ENCODE measurements at regions not wholly inside any gene's neighbourhood (a gene's known extent, or its start where the extent isn't known, plus 50 kb on each side); places are given as distances from the start of the nearest gene placed in this dataset.
A peak's percentile ranks its signal among the peaks of the same experiment; 100 is the strongest.
"Not testable (repeated sequence)": the region's sequence is repeated elsewhere in the genome, so short reads cannot be mapped to it uniquely, and the experiment has no call there.

DNA sequence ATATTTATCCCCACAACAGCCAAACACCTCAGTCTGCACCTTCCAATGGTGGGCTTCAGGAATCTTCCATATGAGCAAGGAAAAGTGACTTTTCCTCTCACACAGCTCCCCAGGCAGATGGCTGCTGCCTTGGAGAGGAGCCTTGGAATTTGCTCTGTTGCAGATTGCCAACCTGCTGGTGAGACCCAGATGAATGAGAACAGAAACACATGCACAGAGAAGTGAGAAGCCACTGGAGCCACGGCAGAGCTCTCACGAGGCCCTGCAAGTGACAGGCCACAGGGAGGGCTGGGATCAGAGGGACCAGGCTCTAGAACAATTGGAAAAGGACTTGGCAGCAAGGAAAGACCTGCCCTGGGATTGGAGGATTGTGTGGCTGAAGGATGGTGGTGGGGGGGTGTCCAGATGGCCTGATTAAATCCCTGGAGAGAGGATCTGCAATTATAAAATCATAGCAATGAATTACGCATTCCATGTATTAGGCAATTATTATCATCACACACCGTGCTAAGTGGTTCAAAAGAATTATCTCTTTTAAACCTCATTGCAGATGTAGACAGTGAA lies 84.9 kb upstream of the PWP1 start:
- no peak for ATAC-seq

DNA sequence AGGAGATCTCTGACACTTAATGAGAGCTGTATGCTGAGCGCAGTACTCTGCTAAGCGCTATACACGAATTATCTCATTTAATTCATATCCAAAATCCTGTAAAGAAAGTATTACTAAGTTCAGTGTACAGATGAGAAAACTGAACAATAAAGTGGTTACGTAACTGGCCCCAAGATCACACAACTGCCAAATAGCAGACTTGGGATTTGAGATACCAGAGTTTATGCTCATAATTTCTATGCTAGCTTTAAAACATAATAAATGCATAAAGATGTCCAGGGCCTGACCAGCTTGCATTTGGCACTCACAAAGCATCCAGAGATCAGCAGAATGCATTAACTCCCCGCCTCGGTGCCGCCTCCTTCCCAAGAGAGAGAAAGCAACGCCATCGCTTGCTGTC lies 83.2 kb upstream of the PWP1 start:
- no peak for ATAC-seq

DNA sequence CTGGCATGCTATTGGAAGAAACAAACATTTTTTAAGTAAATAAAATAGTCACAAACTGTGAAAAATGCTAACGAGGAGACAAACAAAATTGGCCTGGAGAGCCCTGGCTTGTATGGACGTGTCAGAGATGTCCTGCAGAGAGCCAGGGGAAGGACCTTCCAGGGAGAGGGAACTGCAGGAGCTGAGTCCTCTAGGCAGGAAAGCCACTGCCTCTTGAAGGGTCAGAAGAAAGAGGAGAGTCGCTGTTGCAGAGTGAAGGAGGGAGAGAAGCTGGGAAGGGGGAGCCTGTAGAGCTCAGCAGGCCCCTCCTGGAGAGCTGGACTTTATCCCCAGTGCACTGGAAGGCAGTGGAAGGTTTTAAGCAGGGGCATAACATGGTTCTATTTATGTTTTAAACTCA lies 80.3 kb upstream of the PWP1 start:
- no peak for ATAC-seq

DNA sequence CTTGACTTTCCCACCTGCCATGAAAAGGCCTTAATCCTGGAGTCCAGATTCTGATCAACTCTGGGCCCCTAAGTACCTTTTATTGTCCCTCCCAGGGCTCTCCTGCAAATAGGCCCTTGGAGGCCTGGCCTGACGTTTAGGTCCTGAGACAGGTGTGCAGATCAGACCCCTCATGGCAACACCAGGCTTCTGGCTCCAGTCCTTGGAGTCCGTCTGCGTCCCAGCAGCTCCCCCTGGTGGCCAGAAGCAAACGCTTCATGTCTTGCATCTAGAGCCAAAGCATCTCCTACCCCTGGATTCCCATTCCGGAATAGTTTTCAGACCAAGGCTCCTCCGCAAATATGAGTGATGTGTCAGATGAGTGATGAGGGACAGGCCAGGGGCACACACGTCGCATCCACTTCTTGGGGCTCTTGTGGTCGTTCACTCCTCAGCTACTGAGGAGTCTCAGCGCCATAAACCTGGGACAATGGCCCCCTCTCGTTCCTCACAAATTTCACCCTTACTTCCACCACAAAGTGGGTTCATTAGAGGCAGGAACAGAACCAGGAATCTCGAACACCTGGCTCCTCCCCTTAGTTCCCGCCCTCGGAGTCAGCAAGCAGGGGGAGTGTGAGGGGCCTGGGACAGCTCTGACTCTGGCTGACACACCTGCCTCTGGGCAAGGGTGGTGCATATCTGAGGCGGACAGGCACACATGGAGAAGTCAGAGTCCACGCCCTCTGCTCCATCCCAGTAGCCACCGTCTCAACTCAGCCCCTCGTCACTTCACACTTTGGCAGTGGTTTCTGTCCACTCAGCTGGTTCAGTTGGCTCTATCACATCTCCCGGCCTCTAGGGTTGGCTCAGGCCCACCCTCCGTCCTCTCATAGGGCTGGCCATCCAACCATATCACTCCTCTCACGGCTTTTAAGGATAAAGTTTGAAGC lies 77.9 kb upstream of the PWP1 start:
- ATAC-seq = peak; percentile 77

DNA sequence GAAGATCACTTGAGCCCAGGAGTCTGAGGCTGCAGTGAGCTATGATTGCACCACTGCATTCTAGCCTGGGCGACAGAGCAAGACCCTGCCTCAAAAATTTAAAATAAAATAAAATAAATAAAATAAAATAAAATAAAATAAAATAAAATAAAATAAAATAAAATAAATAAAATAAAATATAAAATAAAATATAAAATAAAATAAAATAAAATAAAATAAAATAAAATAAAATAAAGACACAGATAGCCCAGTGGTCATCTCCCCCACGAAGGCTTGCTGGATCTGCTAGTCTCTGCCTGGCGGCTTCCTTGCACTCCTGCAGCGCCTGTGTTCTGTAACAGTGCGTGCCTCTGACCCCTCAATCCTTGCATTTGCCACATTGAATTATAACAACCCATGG lies 76.8 kb upstream of the PWP1 start:
- ATAC-seq = not testable (repeated sequence)

DNA sequence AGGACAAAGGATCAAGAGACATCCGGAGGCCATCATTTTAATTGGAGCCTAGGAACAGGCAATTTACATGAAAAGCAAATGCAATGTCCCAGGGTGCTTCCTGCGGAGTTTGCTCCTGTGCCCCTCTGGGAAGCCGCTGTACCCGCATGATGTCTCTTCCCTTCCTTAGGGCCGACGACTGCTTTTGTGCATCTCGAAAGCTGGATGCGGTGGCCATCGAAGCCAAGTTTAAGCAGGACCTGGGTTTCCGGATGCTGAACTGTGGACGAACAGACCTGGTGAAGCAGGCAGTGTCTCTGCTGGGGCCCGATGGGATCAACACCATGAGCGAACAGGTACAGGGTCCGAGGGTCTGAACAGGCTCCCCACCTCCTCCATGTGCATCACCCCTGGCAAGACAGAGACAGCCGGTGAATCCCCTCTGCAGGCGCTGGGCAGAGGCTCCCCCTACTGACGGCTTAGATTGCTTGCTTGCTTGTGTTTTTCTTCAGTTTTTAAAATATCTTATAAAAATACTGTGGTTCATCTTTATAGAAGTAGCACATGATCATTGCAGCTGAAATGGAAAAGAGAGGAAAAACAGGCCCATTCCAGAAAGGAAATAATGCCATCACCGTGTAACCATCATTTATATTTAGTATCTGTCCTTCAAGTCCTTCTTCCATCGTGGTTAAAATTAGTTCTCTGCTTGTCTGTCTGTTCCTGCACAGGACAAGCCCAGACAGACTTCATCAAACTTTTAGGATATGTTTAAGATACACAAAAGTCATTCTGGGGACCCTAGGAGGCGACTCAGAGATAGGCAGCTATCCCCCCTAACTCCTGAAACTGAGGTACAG lies 75.4 kb upstream of the PWP1 start:
- no peak for ATAC-seq

DNA sequence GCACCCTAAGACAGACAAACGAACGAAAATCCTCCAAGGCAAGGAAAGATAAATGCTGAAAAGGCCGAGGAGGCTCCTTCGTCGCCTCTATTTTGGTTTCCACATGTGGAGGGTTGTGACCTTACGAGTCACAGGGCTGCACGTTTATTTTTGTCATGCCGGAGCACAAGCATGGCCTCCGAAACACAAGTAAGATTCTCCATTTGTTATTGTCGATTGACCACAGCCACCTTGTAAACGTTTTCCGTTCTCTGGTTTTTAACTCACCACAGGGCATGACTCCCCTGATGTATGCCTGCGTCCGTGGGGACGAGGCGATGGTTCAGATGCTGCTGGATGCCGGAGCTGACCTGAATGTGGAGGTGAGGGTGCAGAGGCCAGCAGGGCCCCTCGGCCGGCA lies 73.1 kb upstream of the PWP1 start:
- ATAC-seq = no peak

DNA sequence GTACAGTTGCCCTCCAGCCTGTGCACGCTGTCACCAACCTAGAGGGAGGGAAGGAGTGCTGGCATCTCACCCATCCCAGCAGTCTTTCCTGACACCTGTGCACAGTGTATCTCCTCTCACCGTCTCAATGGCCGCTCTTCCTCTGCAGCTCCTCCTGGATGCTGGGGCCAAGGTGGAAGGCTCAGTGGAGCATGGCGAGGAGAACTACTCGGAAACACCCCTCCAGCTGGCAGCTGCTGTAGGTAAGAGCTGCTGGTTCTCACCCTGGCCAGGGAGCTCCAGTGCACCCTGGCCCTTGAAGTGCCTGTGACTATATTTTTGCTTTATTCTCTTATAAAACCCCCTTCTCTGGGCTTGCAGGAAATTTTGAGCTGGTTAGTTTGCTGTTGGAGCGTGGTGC lies 68.7 kb upstream of the PWP1 start:
- ATAC-seq = no peak

DNA sequence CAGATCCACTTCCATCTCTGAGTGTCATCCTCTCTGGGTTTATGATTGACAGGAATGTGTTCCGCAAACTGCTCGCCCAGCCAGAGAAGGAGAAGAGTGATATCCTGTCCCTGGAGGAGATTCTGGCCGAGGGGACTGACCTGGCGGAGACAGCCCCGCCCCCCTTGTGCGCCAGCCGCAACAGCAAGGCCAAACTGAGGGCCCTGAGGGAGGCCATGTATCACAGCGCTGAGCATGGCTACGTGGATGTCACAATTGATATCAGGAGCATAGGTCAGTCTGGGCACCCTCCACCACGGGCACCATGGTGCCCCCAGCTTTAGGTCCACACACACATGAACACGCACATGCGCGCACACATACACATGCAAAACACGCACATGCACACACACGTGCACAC lies 67.5 kb upstream of the PWP1 start:
- ATAC-seq = peak; percentile 27

DNA sequence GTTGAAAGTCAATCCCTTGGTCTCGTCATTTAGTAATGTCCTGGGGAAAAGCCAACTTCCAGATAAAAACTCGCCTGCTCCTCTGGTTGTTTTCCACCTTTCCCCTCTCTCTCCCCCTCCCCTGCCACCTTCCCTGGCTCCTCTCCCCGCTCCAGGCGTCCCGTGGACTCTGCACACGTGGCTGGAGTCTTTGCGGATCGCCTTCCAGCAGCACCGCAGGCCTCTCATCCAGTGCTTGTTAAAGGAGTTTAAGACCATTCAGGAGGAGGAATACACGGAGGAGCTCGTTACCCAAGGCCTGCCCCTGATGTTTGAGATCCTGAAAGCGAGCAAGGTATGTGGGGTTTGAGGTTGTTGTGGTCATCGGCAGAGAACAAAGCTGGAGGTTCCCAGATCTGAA lies 65.8 kb upstream of the PWP1 start:
- no peak for ATAC-seq

DNA sequence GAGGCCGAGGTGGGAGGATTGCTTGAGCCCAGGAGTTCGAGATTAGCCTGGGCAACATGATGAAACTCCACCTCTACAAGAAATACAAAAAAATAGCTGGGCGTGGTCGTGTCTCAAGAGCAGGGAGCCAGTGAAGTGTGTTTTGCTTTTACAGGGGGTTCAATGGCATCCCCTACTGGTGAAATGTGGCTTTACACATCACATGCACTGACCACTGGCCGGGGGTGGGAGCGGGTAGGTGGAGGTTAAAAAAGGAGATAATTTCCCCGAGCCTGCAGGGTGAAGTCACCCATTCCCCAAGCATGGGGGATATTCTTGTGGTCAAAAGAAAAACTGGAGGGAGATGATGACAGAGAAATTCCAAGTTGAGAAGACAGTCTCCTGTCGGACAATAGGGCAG lies 63.6 kb upstream of the PWP1 start:
- ATAC-seq = no peak

DNA sequence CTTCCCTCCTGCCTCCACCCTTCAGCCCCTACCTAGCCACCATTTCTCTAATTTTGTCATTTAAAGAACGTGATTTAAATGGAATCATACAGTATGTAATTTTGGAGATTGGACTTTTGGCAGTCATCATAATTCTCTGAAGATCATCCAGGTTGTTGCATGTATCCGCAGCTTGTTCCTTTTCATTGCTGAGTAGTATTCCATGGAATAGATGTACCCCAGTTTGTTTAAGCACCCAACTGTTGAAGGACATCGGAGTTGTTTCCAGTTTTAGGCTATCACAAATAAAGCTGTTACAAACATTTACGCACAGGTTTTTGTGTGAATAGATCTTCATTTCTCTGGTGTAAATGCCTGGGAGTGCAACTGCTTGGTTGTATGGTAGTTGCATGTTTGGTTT lies 61.1 kb upstream of the PWP1 start:
- no peak for ATAC-seq

DNA sequence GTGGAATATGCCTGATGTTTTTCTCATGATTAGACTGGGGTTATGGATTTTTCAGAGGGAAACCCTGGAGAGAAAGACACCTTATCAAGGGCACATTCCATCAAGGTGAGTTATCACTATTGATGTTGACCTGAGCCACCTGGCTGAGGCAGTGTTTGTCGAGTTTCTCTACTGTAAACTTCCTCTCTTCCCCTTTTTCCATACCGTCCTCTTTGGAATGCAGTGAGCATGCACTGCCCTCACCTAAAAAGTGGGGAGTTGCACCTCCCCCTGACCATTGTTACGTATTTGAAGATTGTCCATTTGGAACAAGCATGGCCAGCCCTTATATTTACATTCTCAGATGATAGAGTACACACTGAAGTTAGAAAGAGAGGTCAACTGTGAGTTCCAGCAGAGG lies 53.9 kb upstream of the PWP1 start:
- ATAC-seq = no peak

DNA sequence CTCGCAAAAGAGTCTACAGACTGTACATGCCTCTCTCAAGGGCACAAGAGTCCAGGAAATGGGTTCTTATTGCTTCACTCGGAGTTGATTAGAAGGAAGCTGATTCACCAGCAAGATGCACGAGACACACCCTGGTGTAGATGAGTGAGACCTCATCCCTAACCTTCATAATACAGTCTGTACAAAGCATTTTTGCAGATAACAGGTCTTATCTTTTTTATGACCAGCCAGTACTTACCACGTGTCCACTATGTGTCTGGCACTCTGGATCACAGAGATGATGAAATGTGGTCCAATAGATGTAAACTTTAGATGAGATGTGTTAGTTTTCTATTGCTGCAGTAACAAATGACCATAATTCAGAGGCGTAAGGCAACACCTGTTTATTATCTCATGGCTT lies 53.4 kb upstream of the PWP1 start:
- ATAC-seq = peak; percentile 21

DNA sequence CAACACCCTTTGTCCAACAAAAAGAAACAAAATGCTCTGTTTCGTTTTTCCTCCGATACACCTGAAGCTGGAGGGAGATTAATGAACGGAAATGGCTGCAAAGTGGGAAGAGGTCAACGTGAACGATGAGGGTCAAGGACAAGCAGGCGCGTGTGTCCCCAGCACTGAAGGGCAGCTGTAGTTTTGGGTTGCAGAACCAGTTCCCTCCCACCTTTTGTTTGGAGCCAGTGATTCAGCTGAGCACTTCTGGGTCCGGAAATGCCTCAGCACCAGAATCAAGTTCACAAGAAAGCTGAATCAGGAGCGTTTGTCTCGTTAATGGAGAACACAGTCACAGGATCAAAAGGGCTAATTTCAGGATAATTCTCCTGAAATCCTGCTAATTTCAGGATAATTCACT lies 51.1 kb upstream of the PWP1 start:
- no peak for ATAC-seq

DNA sequence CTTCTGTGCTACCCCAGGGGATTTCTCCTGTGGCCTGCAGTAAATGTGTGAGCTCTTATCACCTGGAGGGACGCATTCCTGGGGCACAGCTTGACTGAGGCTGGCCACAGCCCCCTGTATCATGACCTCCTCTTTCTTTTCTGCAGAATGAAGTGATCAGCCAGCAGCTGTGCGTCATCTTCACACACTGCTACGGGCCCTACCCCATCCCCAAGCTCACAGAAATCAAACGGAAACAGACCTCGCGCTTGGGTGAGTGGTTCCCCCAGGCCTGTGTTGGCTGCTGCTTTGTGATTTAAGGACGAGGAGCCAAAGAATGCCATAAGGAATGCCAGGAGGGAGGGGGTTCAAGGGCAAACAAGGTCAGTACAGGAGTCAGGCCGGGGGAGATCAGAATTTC lies 50.5 kb upstream of the PWP1 start:
- ATAC-seq = no peak
